ENCODE measurements at regions not wholly inside any gene's neighbourhood (a gene's known extent, or its start where the extent isn't known, plus 50 kb on each side); places are given as distances from the start of the nearest gene placed in this dataset.

DNA sequence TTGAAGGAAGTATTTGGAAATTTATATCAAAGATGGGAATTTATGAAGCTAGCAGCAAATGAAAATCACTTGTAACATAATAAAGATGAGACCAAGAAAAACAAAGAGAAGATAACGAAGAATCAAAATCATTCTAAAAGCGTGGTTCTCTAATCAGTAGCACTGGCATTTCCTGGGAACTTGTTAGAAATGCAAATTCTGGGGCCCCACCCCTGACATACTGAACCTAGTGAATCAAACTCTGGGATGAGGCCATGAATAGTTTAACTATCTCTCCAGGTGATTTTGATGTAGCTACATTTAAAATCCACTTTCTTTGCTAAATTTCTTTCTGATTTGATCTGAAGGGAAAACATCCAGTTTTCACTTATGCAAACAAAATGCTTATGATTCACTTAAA is 1075.6 kb downstream of the HACE1 start:
- Histone ChIP-seq H2BK12ac (ENCODE audit: low read depth, low read length) (no peak overlapping the region), H3K79me1 (ENCODE audit: low read depth, low read length) (no peaks in the 10 kb centered on the region), H3K27ac (ENCODE audit: low read depth, low read length) (no peak overlapping the region), H3K36me3 (ENCODE audit: control insufficient read depth in 2 of 4, insufficient read depth in 4 of 4, low read length in 3 of 4) (no peaks in the 10 kb centered on the region), H4K5ac (ENCODE audit: insufficient read length, low read depth, low read length) (no peak overlapping the region), H2AK5ac (ENCODE audit: low read depth, low read length) (no peak overlapping the region), H3K4me2 (ENCODE audit: insufficient read depth in 1 of 2, low read depth in 2 of 2, low read length in 2 of 2) (no peak overlapping the region), H2AFZ (ENCODE audit: low read length) (no peak overlapping the region), H3K23me2 (ENCODE audit: low read depth, low read length) (no peaks in the 10 kb centered on the region), H3K27me3 (replicated peaks in 1 of 4; ENCODE audit: control insufficient read depth in 3 of 4, extremely low read depth in 1 of 4, insufficient read depth in 3 of 4, low read length in 3 of 4) (no peaks in the 10 kb centered on the region), H2BK5ac (ENCODE audit: low read depth, low read length) (no peak overlapping the region), H2BK120ac (replicated peaks; ENCODE audit: low read depth, low read length) (no peak overlapping the region), H2BK15ac (ENCODE audit: low read length) (no peak overlapping the region), H4K91ac (replicated peaks; ENCODE audit: insufficient read length, low read length) (no peak overlapping the region), H3K18ac (ENCODE audit: extremely low read depth, low read length) (no peak overlapping the region), H3K4me1 (replicated peaks in 1 of 4; ENCODE audit: control insufficient read depth in 3 of 4, insufficient read depth in 4 of 4, low read length in 3 of 4) (peaks cover 0 to 6% (median 1%) of the 10 kb centered on the region in 4 experiments; a peak in 2 of 7 replicates), H2BK20ac (ENCODE audit: low read length) (no peak overlapping the region), H3K9me3 (ENCODE audit: insufficient read depth in 2 of 2, low read depth in 1 of 2, low read length in 1 of 2) (no peaks in the 10 kb centered on the region), H3K79me2 (ENCODE audit: control insufficient read depth in 1 of 2, insufficient read depth in 2 of 2, low read length in 2 of 2) (no peaks in the 10 kb centered on the region), H3K23ac (ENCODE audit: insufficient read length) (no peak overlapping the region), H3K56ac (replicated peaks; ENCODE audit: insufficient read length, low read depth, low read length) (no peak overlapping the region), H3K14ac (ENCODE audit: insufficient read length) (no peak overlapping the region), H3K4ac (replicated peaks; ENCODE audit: insufficient read length, low read depth, low read length) (no peak overlapping the region), H3K4me3 (ENCODE audit: extremely low read depth in 1 of 4, insufficient read depth in 2 of 4, low read depth in 3 of 4, low read length in 4 of 4) (peak overlapping the region in 1 of 4 experiments; percentile 21; a peak in 1 of 8 replicates), H3K9ac (replicated peaks in 1 of 4; ENCODE audit: extremely low read depth in 1 of 4, low read depth in 3 of 4, low read length in 3 of 4) (no peak overlapping the region), H4K8ac (ENCODE audit: extremely low read depth, insufficient read depth, low read length) (no peak overlapping the region), H4K20me1 (replicated peaks in 1 of 2; ENCODE audit: control insufficient read depth in 1 of 2, insufficient read depth in 2 of 2, low read length in 2 of 2) (no peaks in the 10 kb centered on the region)
- no peak for DNase-seq (ENCODE audit: low read depth in 1 of 2, low spot score in 2 of 2)
- TF ChIP-seq TEAD4 (IDR thresholded peaks at IDR 0.05; ENCODE audit: low read depth, low read length) (no peak), TBP (IDR thresholded peaks at IDR 0.05; ENCODE audit: low read depth, low read length) (no peak), POU5F1 (IDR thresholded peaks at IDR 0.05; ENCODE audit: low read depth, low read length) (no peak)
- ChIA-PET POLR2A (ENCODE audit: partially characterized antibody) (no interaction called here), CTCF (ENCODE audit: partially characterized antibody) (no interaction called here)
- no peak for FAIRE-seq
- WGBS, 2 experiments (ENCODE audit: extremely low coverage in 1 of 2, insufficient coverage in 1 of 2, insufficient read length in 1 of 2, insufficient replicate concordance in 2 of 2, low coverage in 1 of 2, low lambda C conversion rate in 2 of 2, missing lambda C conversion rate in 1 of 2) = 29% methylated on average over 2 of the region's 2 CpGs; no CpG with 5 or more reads in 1 of the 2 experiments

Measured in H1 (cell line).